Sigmoid colon (tissue), 4 donors: ENCODE measurements at regions not wholly inside any gene's neighbourhood (a gene's known extent, or its start where the extent isn't known, plus 50 kb on each side); places are given as distances from the start of the nearest gene placed in this dataset.

Source experiments
- POLR2A ChIP-seq, 2 donors: fragments of 450-650 bp; IDR thresholded peaks; one replicate each; pipeline ENCODE4 v1.6.1; 2016; ENCODE audit warnings: antibody characterized with exemption in 2 of 2, mild to moderate bottlenecking in 2 of 2, moderate library complexity in 2 of 2
- POLR2AphosphoS5 ChIP-seq, 4 donors: sonication (generic); formaldehyde crosslinking; IDR thresholded peaks; one replicate each; pipeline ENCODE4 v1.6.1; 2017; ENCODE audit warnings: antibody characterized with exemption in 4 of 4
- TF ChIP-seq, protein P1 (sequence below), 4 experiments: fragments of 450-650 bp in 3 of 4; fragments of 200-600 bp in 1 of 4; IDR thresholded peaks; one replicate each; pipeline ENCODE4 v1.5.1; 2016 to 2019; ENCODE audit warnings: antibody characterized with exemption in 4 of 4, mild to moderate bottlenecking in 3 of 4, moderate library complexity in 2 of 4

DNA sequence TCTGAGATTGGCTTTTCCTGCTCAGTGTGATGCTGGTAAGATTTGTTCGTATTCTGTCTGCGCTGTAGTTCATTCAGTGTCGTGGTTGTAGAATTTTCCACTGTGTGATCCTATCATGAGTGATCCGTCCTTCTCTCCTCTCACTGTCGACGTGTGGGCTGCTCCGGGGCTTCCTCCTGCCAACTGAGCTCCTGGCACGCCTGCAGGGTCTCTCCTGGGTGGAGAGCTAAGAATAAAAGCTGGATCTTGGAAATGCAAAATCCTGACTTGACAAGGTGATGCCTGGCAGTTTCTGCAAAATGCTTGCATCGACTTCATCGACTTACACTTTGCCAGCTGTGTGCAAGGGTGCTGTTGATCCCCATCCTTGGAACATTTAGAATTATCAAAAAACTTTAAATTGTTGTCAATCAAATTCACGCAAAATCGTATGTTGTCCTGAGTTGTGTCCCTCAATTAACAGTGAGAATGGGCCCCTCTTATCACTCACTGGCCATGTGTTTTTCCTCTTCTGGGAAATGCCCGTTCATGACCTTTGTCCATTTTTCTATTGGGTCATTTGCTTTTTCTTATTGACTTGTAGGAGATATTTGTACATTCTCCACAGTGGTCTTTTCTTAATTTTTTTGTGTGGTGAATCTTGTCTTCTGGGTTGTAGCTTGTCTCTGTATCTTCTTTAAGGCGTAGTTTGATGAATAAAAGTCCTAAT is 125.5 kb downstream of the CRYAA start:
- TF ChIP-seq, protein P1, sequence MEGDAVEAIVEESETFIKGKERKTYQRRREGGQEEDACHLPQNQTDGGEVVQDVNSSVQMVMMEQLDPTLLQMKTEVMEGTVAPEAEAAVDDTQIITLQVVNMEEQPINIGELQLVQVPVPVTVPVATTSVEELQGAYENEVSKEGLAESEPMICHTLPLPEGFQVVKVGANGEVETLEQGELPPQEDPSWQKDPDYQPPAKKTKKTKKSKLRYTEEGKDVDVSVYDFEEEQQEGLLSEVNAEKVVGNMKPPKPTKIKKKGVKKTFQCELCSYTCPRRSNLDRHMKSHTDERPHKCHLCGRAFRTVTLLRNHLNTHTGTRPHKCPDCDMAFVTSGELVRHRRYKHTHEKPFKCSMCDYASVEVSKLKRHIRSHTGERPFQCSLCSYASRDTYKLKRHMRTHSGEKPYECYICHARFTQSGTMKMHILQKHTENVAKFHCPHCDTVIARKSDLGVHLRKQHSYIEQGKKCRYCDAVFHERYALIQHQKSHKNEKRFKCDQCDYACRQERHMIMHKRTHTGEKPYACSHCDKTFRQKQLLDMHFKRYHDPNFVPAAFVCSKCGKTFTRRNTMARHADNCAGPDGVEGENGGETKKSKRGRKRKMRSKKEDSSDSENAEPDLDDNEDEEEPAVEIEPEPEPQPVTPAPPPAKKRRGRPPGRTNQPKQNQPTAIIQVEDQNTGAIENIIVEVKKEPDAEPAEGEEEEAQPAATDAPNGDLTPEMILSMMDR (IDR thresholded peaks at IDR 0.05), result no peak
- no peak for TF ChIP-seq POLR2A (IDR thresholded peaks at IDR 0.05)
- TF ChIP-seq POLR2AphosphoS5 (IDR thresholded peaks at IDR 0.05), result no peak
